ENCODE measurements at regions not wholly inside any gene's neighbourhood (a gene's known extent, or its start where the extent isn't known, plus 50 kb on each side); places are given as distances from the start of the nearest gene placed in this dataset.

DNA sequence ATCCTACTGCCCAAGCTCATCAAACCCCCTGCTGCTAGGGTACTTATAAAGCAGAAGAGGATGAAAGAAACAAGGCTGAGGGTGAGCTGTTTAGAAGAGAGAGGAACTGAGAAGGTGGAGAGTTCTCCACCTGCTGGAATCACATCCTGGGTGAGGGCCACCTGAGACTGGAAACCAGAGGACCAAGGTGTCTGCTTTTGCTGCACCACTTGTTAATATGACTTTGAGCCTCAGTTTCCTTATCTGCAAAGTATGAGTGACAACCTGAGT is 203.2 kb upstream of the SSTR1 start:
- TF ChIP-seq, protein P1, sequence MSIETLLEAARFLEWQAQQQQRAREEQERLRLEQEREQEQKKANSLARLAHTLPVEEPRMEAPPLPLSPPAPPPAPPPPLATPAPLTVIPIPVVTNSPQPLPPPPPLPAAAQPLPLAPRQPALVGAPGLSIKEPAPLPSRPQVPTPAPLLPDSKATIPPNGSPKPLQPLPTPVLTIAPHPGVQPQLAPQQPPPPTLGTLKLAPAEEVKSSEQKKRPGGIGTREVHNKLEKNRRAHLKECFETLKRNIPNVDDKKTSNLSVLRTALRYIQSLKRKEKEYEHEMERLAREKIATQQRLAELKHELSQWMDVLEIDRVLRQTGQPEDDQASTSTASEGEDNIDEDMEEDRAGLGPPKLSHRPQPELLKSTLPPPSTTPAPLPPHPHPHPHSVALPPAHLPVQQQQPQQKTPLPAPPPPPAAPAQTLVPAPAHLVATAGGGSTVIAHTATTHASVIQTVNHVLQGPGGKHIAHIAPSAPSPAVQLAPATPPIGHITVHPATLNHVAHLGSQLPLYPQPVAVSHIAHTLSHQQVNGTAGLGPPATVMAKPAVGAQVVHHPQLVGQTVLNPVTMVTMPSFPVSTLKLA (IDR thresholded peaks at IDR 0.05) = no peak
- TF ChIP-seq ZNF841 (CRISPR knock-in tag; IDR thresholded peaks at IDR 0.05; ENCODE audit: borderline replicate concordance) = no peak
- TF ChIP-seq, protein P2, sequence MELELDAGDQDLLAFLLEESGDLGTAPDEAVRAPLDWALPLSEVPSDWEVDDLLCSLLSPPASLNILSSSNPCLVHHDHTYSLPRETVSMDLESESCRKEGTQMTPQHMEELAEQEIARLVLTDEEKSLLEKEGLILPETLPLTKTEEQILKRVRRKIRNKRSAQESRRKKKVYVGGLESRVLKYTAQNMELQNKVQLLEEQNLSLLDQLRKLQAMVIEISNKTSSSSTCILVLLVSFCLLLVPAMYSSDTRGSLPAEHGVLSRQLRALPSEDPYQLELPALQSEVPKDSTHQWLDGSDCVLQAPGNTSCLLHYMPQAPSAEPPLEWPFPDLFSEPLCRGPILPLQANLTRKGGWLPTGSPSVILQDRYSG (CRISPR knock-in tag; IDR thresholded peaks at IDR 0.05) = no peak
- TF ChIP-seq ZNF7 (CRISPR knock-in tag; IDR thresholded peaks at IDR 0.05) = no peak
- TF ChIP-seq, protein P3, sequence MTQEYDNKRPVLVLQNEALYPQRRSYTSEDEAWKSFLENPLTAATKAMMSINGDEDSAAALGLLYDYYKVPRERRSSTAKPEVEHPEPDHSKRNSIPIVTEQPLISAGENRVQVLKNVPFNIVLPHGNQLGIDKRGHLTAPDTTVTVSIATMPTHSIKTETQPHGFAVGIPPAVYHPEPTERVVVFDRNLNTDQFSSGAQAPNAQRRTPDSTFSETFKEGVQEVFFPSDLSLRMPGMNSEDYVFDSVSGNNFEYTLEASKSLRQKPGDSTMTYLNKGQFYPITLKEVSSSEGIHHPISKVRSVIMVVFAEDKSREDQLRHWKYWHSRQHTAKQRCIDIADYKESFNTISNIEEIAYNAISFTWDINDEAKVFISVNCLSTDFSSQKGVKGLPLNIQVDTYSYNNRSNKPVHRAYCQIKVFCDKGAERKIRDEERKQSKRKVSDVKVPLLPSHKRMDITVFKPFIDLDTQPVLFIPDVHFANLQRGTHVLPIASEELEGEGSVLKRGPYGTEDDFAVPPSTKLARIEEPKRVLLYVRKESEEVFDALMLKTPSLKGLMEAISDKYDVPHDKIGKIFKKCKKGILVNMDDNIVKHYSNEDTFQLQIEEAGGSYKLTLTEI (CRISPR knock-in tag; conservative IDR thresholded peaks at IDR 0.05) = no peak
- TF ChIP-seq, protein P4, sequence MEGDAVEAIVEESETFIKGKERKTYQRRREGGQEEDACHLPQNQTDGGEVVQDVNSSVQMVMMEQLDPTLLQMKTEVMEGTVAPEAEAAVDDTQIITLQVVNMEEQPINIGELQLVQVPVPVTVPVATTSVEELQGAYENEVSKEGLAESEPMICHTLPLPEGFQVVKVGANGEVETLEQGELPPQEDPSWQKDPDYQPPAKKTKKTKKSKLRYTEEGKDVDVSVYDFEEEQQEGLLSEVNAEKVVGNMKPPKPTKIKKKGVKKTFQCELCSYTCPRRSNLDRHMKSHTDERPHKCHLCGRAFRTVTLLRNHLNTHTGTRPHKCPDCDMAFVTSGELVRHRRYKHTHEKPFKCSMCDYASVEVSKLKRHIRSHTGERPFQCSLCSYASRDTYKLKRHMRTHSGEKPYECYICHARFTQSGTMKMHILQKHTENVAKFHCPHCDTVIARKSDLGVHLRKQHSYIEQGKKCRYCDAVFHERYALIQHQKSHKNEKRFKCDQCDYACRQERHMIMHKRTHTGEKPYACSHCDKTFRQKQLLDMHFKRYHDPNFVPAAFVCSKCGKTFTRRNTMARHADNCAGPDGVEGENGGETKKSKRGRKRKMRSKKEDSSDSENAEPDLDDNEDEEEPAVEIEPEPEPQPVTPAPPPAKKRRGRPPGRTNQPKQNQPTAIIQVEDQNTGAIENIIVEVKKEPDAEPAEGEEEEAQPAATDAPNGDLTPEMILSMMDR (CRISPR knock-in tag; IDR thresholded peaks at IDR 0.05) = no peak
- TF ChIP-seq POLR2A (IDR thresholded peaks at IDR 0.05; ENCODE audit: insufficient read depth in 1 of 2, low read depth in 2 of 2, low read length in 2 of 2) = no peak
- TF ChIP-seq, protein P5, sequence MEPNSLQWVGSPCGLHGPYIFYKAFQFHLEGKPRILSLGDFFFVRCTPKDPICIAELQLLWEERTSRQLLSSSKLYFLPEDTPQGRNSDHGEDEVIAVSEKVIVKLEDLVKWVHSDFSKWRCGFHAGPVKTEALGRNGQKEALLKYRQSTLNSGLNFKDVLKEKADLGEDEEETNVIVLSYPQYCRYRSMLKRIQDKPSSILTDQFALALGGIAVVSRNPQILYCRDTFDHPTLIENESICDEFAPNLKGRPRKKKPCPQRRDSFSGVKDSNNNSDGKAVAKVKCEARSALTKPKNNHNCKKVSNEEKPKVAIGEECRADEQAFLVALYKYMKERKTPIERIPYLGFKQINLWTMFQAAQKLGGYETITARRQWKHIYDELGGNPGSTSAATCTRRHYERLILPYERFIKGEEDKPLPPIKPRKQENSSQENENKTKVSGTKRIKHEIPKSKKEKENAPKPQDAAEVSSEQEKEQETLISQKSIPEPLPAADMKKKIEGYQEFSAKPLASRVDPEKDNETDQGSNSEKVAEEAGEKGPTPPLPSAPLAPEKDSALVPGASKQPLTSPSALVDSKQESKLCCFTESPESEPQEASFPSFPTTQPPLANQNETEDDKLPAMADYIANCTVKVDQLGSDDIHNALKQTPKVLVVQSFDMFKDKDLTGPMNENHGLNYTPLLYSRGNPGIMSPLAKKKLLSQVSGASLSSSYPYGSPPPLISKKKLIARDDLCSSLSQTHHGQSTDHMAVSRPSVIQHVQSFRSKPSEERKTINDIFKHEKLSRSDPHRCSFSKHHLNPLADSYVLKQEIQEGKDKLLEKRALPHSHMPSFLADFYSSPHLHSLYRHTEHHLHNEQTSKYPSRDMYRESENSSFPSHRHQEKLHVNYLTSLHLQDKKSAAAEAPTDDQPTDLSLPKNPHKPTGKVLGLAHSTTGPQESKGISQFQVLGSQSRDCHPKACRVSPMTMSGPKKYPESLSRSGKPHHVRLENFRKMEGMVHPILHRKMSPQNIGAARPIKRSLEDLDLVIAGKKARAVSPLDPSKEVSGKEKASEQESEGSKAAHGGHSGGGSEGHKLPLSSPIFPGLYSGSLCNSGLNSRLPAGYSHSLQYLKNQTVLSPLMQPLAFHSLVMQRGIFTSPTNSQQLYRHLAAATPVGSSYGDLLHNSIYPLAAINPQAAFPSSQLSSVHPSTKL (CRISPR knock-in tag; IDR thresholded peaks at IDR 0.05) = no peak
- TF ChIP-seq RAD51 (IDR thresholded peaks at IDR 0.05; ENCODE audit: borderline replicate concordance) = no peak
- no peak for TF ChIP-seq EP300 (IDR thresholded peaks at IDR 0.05; ENCODE audit: low read depth in 2 of 2, low read length in 2 of 2)
- TF ChIP-seq EP300 (CRISPR knock-in tag; IDR thresholded peaks at IDR 0.05; ENCODE audit: borderline replicate concordance) = no peak
- no peak for TF ChIP-seq ARID2 (CRISPR knock-in tag; IDR thresholded peaks at IDR 0.05; ENCODE audit: borderline replicate concordance)
- TF ChIP-seq, protein P6, sequence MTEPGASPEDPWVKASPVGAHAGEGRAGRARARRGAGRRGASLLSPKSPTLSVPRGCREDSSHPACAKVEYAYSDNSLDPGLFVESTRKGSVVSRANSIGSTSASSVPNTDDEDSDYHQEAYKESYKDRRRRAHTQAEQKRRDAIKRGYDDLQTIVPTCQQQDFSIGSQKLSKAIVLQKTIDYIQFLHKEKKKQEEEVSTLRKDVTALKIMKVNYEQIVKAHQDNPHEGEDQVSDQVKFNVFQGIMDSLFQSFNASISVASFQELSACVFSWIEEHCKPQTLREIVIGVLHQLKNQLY (CRISPR knock-in tag; IDR thresholded peaks at IDR 0.05) = no peak
